GM12891 (cell line): ENCODE measurements at regions not wholly inside any gene's neighbourhood (a gene's known extent, or its start where the extent isn't known, plus 50 kb on each side); places are given as distances from the start of the nearest gene placed in this dataset.

Source experiments
- PAX5 ChIP-seq: IDR thresholded peaks from 2 replicates; pipeline ENCODE4 v1.6.1; 2011; ENCODE audit warnings: low read length, moderate library complexity, mild to moderate bottlenecking; ENCODE audit not compliant: insufficient read depth, severe bottlenecking
- POLR2A ChIP-seq: IDR thresholded peaks from 2 replicates; pipeline ENCODE4 v1.6.1; 2011; ENCODE audit warnings: low read depth, low read length, control low read depth
- POLR2AphosphoS5 ChIP-seq: IDR thresholded peaks from 2 replicates; pipeline ENCODE4 v1.6.1; 2011; ENCODE audit warnings: low read depth, low read length, control low read depth
- POU2F2 ChIP-seq: IDR thresholded peaks from 2 replicates; pipeline ENCODE4 v1.6.1; 2011; ENCODE audit warnings: low read depth, mild to moderate bottlenecking, control low read depth, low read length, moderate library complexity
- TAF1 ChIP-seq: IDR thresholded peaks from 2 replicates; pipeline ENCODE4 v1.6.1; 2011; ENCODE audit warnings: low read depth, low read length, control low read depth

- TF ChIP-seq POLR2A: no peak
- no peak for TF ChIP-seq TAF1
- no peak for TF ChIP-seq POLR2AphosphoS5
- TF ChIP-seq PAX5: no peak
- TF ChIP-seq POU2F2: no peak
Observed at GRCh38 chr17:12463102-12463501, 202.6 kb upstream of the MYOCD start.
